IPS-18c (cell line): ENCODE measurements at regions not wholly inside any gene's neighbourhood (a gene's known extent, or its start where the extent isn't known, plus 50 kb on each side); places are given as distances from the start of the nearest gene placed in this dataset.

Experiments used
- H3K4me3 ChIP-seq: 2 replicates; pipeline ENCODE4 v1.7.0; 2013; ENCODE audit warnings: low read depth, mild to moderate bottlenecking, low read length, moderate library complexity; ENCODE audit not compliant: insufficient read depth
- H3K9me3 ChIP-seq: one replicate; pipeline ENCODE4 v1.6.1; 2013; ENCODE audit warnings: mild to moderate bottlenecking, low read length, moderate library complexity; ENCODE audit not compliant: control insufficient read depth, insufficient read depth

- Histone ChIP-seq H3K4me3 (no peak overlapping the region), H3K9me3 (no peaks in the 10 kb centered on the region)
These were observed 114.0 kb upstream of the RND3 start for GRCh38 chr2:150601280-150602038.

DNA sequence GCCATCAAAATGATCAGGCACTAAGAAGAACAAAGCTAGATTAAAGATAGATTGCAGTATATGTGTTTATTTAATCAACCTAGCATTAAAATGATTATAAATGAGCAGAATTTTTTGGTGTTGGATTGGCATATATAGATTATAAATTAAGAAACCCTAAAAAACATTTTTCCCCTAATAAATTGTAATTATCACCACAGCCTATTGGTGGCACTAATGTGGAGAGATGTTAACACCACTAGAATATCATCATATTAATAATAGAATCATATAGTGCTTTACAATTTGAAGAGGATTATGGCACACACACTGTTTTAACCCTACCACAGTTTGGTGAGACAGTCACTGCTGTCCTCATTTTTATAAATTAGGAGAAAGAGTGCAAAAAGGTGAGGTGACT, 112.4 kb upstream of the RND3 start:
- Histone ChIP-seq H3K9me3 (no peaks in the 10 kb centered on the region), H3K4me3 (no peak overlapping the region)

- Histone ChIP-seq H3K4me3 (no peak overlapping the region), H3K9me3 (no peaks in the 10 kb centered on the region)
These were observed 110.9 kb upstream of the RND3 start for GRCh38 chr2:150598383-150598782.

- H3K9me3 ChIP-seq, result no peaks in the 10 kb centered on the region
- H3K4me3 ChIP-seq, result no peak overlapping the region
These were observed 108.5 kb upstream of the RND3 start for GRCh38 chr2:150595803-150596470.

DNA sequence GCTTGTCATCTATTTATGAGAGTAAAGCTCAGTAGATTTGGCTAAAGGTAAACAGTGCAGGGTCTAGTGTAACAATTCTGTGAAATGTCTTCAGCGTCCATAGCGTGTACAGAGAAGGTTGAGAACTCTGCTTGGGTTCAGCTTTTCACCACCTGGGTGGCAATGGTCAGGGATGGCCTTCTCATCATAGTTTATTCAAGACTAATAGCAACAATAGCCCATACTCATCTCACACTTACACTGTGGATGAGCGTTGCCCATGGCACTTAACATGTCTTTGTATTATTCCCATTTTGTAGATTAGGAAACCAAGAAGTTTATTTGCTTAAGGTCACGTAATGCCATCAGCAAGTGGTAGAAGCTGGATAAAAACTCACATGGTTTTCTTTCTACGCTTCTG, 106.8 kb upstream of the RND3 start:
- Histone ChIP-seq H3K4me3 (no peak overlapping the region), H3K9me3 (no peaks in the 10 kb centered on the region)

DNA sequence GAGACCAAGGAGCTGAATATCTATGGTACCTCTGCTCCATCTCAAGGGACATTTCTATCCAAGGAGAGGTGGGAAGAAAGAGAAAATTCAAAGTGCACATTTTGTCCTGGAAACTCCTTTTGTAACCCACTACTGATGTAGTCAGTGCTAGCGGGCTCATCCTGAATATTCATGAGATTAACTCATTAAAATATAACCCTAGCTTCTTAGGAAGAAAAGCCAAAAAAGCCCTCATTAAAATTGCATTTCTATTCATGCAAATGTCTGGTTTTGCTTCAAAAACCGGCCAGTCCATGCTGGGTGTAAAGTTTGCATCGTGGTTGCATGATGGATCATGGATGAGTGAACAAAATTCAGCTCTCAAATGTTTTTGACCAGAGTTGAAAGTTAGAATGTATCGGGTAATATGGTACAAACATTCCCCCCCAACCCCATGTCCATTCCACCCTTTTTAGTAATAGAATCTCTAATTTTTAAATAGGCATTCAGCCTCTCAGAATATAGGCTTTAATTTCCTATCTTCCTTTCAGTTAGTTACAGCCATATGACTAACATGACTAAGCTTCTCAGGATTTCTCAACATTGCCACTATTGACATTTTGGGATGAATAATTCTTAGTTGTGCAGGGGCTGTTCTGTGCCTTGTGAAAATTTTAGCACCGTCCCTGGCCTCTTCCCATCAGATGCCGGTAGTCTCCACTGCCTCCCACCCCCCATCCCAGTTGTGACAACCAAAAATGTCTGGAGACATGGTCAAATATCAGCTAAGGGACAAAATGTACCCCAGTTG, 104.2 kb upstream of the RND3 start:
- no peaks in the 10 kb centered on the region for H3K9me3 ChIP-seq
- no peak overlapping the region for H3K4me3 ChIP-seq

- no peak overlapping the region for H3K4me3 ChIP-seq
- H3K9me3 ChIP-seq, result no peaks in the 10 kb centered on the region
These were observed 102.2 kb upstream of the RND3 start for GRCh38 chr2:150589681-150590080.

GRCh38 chr2:150588506-150588870, 101.0 kb upstream of the RND3 start:
- H3K9me3 ChIP-seq, result no peaks in the 10 kb centered on the region
- no peak overlapping the region for H3K4me3 ChIP-seq

DNA sequence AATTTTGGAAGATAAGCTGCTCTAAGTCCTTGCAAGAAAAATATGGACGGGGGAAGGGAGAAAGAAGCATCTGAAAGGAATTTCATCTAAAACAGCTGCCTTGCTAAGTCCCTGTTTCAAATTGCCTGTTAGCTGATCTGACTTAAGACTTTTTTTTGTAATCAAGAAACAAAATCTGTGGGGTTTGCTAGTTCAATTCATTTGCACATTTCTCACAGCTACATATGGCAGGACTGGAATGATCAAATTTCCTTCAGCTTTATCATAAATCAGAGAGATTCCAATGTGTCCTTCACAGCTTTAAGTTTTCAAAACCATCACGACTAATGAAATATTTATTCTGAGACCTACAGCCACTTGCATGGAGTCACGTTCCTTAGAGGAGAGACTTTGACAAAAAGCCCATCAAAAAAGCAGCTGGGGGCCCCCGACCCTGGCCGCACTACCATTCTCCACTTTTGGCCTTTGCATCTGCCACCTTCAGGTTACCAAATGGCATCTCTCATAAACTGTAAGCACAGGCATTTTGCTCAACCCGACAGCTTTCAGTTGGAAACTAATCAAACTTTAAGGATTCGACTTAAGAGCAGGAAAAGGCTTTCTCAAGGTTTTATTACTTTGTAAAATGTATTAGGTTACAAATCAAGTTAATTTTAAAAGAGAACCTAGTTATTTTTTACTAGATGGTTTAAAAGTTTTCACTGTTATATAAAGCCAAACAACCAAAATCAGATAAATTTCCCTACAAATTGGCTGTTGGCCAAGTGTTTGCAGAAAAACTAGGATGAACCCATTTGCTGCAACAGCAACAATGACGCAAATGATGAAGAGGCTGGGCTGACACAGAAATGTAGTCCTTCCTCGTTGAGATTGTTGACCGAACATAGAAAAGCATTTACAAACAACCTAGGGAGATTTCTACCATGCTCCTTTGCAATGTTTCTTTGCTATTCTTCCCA, 100.4 kb upstream of the RND3 start:
- Histone ChIP-seq H3K9me3 (no peaks in the 10 kb centered on the region), H3K4me3 (no peak overlapping the region)

- Histone ChIP-seq H3K4me3 (no peak overlapping the region), H3K9me3 (no peaks in the 10 kb centered on the region)
These were observed 99.4 kb upstream of the RND3 start for GRCh38 chr2:150586858-150587257.

DNA sequence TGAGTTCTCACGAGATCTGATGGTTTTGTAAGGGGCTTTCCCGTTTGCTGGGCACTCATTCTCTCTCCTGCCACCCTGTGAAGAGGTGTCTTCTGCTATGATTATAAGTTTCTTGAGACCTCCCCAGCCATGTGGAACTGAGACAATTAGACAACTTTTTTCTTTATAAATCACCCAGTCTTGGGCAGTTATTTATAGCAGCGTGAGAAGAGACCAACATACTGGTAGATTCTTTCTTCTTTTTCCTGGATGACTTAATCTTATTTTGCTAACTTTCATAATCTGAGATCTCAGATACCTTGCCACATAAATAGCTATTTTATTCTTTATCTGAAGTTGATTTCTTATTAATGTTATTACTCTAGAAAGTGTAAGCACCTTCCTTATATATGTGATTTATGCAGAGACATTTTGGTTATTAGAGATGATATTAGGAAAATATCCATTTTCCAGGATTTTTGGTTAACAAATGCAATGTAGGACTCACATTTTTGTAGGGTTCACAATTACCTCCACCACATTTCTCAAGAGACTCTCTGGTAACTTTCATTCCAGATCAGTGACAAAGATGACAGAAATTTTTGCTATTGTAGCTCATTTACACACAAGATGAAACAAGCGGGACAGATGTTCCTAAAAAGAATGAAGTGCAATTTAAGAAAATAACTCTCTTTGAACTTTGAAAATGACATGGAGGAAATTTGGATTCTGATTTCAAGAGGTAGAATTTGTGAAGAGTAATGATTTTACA, 97.9 kb upstream of the RND3 start:
- Histone ChIP-seq H3K9me3 (no peaks in the 10 kb centered on the region), H3K4me3 (no peak overlapping the region)

GRCh38 chr2:150584081-150584480, 96.6 kb upstream of the RND3 start:
- Histone ChIP-seq H3K4me3 (no peak overlapping the region), H3K9me3 (no peaks in the 10 kb centered on the region)

- Histone ChIP-seq H3K9me3 (peaks cover 5% of the 10 kb centered on the region), H3K4me3 (no peak overlapping the region)
These were observed 94.4 kb upstream of the RND3 start for GRCh38 chr2:150581717-150582472.

DNA sequence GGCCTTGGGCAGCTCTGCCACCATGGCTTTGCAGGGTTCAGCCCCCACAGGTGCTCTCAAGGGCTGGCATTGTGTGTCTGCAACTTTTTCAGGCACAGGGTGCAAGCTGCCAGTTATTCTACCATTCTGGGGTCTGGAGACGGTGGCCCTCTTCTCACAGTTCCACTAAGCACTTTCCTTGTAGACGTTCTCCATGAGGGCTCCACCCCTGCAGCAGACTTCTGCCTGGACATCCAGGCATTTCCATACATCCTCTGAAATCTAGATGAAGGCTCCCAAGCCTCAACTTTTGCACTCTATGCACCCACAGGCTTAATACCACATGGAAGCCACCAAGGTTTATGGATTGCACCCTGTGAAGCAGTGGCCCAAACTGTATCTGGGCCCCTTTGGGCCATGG, 91.0 kb upstream of the RND3 start:
- Histone ChIP-seq H3K4me3 (no peak overlapping the region; the same call in 1 of the 2 replicates), H3K9me3 (peaks cover 5% of the 10 kb centered on the region)

- Histone ChIP-seq H3K9me3 (peaks cover 5% of the 10 kb centered on the region), H3K4me3 (no peak overlapping the region)
These were observed 88.4 kb upstream of the RND3 start for GRCh38 chr2:150575861-150576260.

DNA sequence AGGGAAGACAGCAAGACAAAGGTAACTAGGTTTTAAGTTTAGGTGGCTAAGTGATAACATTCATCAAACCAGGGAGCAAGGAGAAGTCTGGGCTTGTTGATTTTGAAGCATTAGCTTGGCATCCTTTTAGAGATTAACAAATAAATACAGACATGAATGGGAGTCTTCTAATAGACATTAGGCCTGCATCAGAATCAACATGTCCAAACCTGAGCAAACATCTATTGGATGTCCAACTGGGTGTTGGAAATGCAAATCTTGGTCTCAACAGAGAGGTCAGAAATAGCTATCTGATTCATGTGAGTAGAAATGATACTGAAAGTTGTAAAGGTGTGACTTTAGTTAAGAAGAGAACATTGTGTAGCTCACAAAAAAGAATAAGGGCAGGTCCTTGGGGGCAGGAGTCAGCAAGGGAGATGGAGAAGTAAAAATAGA, 85.5 kb upstream of the RND3 start:
- H3K4me3 ChIP-seq, result no peak overlapping the region
- H3K9me3 ChIP-seq, result peaks cover 4% of the 10 kb centered on the region
